GM23338 (cell line): ENCODE measurements at regions not wholly inside any gene's neighbourhood (a gene's known extent, or its start where the extent isn't known, plus 50 kb on each side); places are given as distances from the start of the nearest gene placed in this dataset.

Experiments used
- CREB1 ChIP-seq: fragments of 250-450 bp; sonication (Bioruptor Pico); IDR thresholded peaks from 2 replicates; pipeline ENCODE4 v1.5.0; 2020; ENCODE audit warnings: low read depth, mild to moderate bottlenecking, moderate library complexity
- EZH2 ChIP-seq: fragments of 200-600 bp; sonication (generic); IDR thresholded peaks from one replicate; pipeline ENCODE4 v1.8.0; 2017; ENCODE audit warnings: antibody characterized with exemption, mild to moderate bottlenecking, low read depth; ENCODE audit not compliant: unreplicated experiment
- EZH2phosphoT487 ChIP-seq: fragments of 200-600 bp; sonication (generic); IDR thresholded peaks from one replicate; pipeline ENCODE4 v1.8.1; 2018; ENCODE audit warnings: antibody characterized with exemption; ENCODE audit not compliant: unreplicated experiment
- JUNB ChIP-seq: IDR thresholded peaks from one replicate; pipeline ENCODE4 v1.6.1; 2016; ENCODE audit warnings: antibody characterized with exemption; ENCODE audit not compliant: unreplicated experiment
- NANOG ChIP-seq: IDR thresholded peaks from 2 replicates; pipeline ENCODE4 v1.6.1; 2016; ENCODE audit warnings: antibody characterized with exemption, borderline replicate concordance
- POLR2AphosphoS5 ChIP-seq: IDR thresholded peaks from 2 replicates; pipeline ENCODE4 v1.6.1; 2016; ENCODE audit warnings: antibody characterized with exemption, low read depth
- STAT1 ChIP-seq: IDR thresholded peaks from one replicate; pipeline ENCODE4 v1.6.1; 2016; ENCODE audit warnings: antibody characterized with exemption; ENCODE audit not compliant: unreplicated experiment
- ZNF114 ChIP-seq: fragments of 250-450 bp; sonication (Bioruptor Pico); IDR thresholded peaks from 2 replicates; pipeline ENCODE4 v1.5.0; 2020; ENCODE audit warnings: mild to moderate bottlenecking, moderate library complexity
- ZNF331 ChIP-seq: fragments of 250-450 bp; sonication (Bioruptor Pico); IDR thresholded peaks from 2 replicates; pipeline ENCODE4 v1.5.0; 2020; ENCODE audit warnings: low read depth, mild to moderate bottlenecking, moderate library complexity
- TF ChIP-seq, protein P1 (sequence below), 2 experiments: fragments of 200-600 bp in 1 of 2; sonication (generic) in 1 of 2; conservative IDR thresholded peaks; 2 replicates each; pipeline versions ENCODE4 v1.5.1 to v1.6.1; 2016 to 2017; ENCODE audit warnings: antibody characterized with exemption in 2 of 2, low read depth in 2 of 2, mild to moderate bottlenecking in 2 of 2, moderate library complexity in 1 of 2
- TF ChIP-seq, protein P2 (sequence below): IDR thresholded peaks from one replicate; pipeline ENCODE4 v1.6.1; 2018; ENCODE audit warnings: antibody characterized with exemption; ENCODE audit not compliant: unreplicated experiment
- TF ChIP-seq, protein P3 (sequence below): fragments of 250-450 bp; sonication (Bioruptor Pico); IDR thresholded peaks from 2 replicates; pipeline ENCODE4 v1.5.0; 2020; ENCODE audit warnings: mild to moderate bottlenecking, moderate library complexity
- TF ChIP-seq, protein P4 (sequence below): IDR thresholded peaks from 2 replicates; pipeline ENCODE4 v1.6.1; 2016; ENCODE audit warnings: antibody characterized with exemption

DNA sequence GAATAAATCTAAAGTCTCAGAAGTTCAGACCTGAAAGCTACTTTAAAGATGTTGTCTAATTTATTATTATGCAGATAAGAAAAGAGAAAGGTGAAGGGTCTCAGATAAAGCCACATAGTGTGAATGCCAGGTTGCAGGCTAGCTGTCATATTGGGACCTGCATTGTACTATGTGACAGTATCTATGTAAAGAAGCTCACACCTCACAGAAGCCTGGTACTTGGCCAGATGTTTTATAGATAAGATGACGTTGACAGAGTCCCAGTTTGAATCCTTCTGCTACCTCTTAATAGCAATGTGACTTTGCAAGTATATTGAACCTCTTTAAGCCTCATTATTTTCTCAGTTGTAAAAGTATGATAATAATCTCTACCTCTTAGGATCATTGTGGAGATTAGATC is 227.0 kb downstream of the SPRY1 start:
- TF ChIP-seq, protein P1, sequence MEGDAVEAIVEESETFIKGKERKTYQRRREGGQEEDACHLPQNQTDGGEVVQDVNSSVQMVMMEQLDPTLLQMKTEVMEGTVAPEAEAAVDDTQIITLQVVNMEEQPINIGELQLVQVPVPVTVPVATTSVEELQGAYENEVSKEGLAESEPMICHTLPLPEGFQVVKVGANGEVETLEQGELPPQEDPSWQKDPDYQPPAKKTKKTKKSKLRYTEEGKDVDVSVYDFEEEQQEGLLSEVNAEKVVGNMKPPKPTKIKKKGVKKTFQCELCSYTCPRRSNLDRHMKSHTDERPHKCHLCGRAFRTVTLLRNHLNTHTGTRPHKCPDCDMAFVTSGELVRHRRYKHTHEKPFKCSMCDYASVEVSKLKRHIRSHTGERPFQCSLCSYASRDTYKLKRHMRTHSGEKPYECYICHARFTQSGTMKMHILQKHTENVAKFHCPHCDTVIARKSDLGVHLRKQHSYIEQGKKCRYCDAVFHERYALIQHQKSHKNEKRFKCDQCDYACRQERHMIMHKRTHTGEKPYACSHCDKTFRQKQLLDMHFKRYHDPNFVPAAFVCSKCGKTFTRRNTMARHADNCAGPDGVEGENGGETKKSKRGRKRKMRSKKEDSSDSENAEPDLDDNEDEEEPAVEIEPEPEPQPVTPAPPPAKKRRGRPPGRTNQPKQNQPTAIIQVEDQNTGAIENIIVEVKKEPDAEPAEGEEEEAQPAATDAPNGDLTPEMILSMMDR (conservative IDR thresholded peaks at IDR 0.05; ENCODE audit: low read depth in 2 of 2) = no peak
- TF ChIP-seq POLR2AphosphoS5 (no peak), EZH2 (no peak), EZH2phosphoT487 (no peak), STAT1 (no peak), CREB1 (CRISPR knock-in tag) (no peak), NANOG (no peak), JUNB (no peak), ZNF331 (CRISPR knock-in tag) (no peak), ZNF114 (no peak)
- TF ChIP-seq, protein P2, sequence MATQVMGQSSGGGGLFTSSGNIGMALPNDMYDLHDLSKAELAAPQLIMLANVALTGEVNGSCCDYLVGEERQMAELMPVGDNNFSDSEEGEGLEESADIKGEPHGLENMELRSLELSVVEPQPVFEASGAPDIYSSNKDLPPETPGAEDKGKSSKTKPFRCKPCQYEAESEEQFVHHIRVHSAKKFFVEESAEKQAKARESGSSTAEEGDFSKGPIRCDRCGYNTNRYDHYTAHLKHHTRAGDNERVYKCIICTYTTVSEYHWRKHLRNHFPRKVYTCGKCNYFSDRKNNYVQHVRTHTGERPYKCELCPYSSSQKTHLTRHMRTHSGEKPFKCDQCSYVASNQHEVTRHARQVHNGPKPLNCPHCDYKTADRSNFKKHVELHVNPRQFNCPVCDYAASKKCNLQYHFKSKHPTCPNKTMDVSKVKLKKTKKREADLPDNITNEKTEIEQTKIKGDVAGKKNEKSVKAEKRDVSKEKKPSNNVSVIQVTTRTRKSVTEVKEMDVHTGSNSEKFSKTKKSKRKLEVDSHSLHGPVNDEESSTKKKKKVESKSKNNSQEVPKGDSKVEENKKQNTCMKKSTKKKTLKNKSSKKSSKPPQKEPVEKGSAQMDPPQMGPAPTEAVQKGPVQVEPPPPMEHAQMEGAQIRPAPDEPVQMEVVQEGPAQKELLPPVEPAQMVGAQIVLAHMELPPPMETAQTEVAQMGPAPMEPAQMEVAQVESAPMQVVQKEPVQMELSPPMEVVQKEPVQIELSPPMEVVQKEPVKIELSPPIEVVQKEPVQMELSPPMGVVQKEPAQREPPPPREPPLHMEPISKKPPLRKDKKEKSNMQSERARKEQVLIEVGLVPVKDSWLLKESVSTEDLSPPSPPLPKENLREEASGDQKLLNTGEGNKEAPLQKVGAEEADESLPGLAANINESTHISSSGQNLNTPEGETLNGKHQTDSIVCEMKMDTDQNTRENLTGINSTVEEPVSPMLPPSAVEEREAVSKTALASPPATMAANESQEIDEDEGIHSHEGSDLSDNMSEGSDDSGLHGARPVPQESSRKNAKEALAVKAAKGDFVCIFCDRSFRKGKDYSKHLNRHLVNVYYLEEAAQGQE = no peak
- TF ChIP-seq, protein P3, sequence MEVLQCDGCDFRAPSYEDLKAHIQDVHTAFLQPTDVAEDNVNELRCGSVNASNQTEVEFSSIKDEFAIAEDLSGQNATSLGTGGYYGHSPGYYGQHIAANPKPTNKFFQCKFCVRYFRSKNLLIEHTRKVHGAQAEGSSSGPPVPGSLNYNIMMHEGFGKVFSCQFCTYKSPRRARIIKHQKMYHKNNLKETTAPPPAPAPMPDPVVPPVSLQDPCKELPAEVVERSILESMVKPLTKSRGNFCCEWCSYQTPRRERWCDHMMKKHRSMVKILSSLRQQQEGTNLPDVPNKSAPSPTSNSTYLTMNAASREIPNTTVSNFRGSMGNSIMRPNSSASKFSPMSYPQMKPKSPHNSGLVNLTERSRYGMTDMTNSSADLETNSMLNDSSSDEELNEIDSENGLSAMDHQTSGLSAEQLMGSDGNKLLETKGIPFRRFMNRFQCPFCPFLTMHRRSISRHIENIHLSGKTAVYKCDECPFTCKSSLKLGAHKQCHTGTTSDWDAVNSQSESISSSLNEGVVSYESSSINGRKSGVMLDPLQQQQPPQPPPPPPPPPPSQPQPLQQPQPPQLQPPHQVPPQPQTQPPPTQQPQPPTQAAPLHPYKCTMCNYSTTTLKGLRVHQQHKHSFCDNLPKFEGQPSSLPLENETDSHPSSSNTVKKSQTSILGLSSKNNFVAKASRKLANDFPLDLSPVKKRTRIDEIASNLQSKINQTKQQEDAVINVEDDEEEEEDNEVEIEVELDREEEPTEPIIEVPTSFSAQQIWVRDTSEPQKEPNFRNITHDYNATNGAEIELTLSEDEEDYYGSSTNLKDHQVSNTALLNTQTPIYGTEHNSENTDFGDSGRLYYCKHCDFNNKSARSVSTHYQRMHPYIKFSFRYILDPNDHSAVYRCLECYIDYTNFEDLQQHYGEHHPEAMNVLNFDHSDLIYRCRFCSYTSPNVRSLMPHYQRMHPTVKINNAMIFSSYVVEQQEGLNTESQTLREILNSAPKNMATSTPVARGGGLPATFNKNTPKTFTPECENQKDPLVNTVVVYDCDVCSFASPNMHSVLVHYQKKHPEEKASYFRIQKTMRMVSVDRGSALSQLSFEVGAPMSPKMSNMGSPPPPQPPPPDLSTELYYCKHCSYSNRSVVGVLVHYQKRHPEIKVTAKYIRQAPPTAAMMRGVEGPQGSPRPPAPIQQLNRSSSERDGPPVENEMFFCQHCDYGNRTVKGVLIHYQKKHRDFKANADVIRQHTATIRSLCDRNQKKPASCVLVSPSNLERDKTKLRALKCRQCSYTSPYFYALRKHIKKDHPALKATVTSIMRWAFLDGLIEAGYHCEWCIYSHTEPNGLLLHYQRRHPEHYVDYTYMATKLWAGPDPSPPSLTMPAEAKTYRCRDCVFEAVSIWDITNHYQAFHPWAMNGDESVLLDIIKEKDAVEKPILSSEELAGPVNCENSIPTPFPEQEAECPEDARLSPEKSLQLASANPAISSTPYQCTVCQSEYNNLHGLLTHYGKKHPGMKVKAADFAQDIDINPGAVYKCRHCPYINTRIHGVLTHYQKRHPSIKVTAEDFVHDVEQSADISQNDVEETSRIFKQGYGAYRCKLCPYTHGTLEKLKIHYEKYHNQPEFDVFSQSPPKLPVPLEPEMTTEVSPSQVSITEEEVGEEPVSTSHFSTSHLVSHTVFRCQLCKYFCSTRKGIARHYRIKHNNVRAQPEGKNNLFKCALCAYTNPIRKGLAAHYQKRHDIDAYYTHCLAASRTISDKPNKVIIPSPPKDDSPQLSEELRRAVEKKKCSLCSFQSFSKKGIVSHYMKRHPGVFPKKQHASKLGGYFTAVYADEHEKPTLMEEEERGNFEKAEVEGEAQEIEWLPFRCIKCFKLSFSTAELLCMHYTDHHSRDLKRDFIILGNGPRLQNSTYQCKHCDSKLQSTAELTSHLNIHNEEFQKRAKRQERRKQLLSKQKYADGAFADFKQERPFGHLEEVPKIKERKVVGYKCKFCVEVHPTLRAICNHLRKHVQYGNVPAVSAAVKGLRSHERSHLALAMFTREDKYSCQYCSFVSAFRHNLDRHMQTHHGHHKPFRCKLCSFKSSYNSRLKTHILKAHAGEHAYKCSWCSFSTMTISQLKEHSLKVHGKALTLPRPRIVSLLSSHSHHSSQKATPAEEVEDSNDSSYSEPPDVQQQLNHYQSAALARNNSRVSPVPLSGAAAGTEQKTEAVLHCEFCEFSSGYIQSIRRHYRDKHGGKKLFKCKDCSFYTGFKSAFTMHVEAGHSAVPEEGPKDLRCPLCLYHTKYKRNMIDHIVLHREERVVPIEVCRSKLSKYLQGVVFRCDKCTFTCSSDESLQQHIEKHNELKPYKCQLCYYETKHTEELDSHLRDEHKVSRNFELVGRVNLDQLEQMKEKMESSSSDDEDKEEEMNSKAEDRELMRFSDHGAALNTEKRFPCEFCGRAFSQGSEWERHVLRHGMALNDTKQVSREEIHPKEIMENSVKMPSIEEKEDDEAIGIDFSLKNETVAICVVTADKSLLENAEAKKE (CRISPR knock-in tag) = no peak
- TF ChIP-seq, protein P4, sequence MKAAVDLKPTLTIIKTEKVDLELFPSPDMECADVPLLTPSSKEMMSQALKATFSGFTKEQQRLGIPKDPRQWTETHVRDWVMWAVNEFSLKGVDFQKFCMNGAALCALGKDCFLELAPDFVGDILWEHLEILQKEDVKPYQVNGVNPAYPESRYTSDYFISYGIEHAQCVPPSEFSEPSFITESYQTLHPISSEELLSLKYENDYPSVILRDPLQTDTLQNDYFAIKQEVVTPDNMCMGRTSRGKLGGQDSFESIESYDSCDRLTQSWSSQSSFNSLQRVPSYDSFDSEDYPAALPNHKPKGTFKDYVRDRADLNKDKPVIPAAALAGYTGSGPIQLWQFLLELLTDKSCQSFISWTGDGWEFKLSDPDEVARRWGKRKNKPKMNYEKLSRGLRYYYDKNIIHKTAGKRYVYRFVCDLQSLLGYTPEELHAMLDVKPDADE = no peak
